Transverse colon (tissue), 4 donors: ENCODE measurements at regions not wholly inside any gene's neighbourhood (a gene's known extent, or its start where the extent isn't known, plus 50 kb on each side); places are given as distances from the start of the nearest gene placed in this dataset.

Experiments used
- EP300 ChIP-seq: sonication (generic); formaldehyde crosslinking; IDR thresholded peaks from one replicate; pipeline ENCODE4 v1.6.1; 2017; ENCODE audit warnings: antibody characterized with exemption, low read depth
- POLR2AphosphoS5 ChIP-seq, 3 donors: sonication (generic); formaldehyde crosslinking; IDR thresholded peaks; one replicate each; pipeline ENCODE4 v1.6.1; 2016; ENCODE audit warnings: antibody characterized with exemption in 3 of 3
- TF ChIP-seq, protein P1 (sequence below), 5 experiments: fragments of 200-600 bp in 3 of 5; fragments of 450-650 bp in 2 of 5; sonication (generic) in 3 of 5; IDR thresholded peaks; 1 replicate in 2 of 5; 2 replicates in 3 of 5; pipeline ENCODE4 v1.5.1; 2016 to 2017; ENCODE audit warnings: antibody characterized with exemption in 5 of 5, inconsistent platforms in 3 of 5, mild to moderate bottlenecking in 2 of 5, moderate library complexity in 1 of 5

GRCh38 chr20:22471156-22471836, 113.1 kb downstream of the FOXA2 start:
- TF ChIP-seq, protein P1, sequence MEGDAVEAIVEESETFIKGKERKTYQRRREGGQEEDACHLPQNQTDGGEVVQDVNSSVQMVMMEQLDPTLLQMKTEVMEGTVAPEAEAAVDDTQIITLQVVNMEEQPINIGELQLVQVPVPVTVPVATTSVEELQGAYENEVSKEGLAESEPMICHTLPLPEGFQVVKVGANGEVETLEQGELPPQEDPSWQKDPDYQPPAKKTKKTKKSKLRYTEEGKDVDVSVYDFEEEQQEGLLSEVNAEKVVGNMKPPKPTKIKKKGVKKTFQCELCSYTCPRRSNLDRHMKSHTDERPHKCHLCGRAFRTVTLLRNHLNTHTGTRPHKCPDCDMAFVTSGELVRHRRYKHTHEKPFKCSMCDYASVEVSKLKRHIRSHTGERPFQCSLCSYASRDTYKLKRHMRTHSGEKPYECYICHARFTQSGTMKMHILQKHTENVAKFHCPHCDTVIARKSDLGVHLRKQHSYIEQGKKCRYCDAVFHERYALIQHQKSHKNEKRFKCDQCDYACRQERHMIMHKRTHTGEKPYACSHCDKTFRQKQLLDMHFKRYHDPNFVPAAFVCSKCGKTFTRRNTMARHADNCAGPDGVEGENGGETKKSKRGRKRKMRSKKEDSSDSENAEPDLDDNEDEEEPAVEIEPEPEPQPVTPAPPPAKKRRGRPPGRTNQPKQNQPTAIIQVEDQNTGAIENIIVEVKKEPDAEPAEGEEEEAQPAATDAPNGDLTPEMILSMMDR (IDR thresholded peaks at IDR 0.05), result no peak
- no peak for TF ChIP-seq POLR2AphosphoS5 (IDR thresholded peaks at IDR 0.05)
- TF ChIP-seq EP300, result no peak
